ENCODE measurements at regions not wholly inside any gene's neighbourhood (a gene's known extent, or its start where the extent isn't known, plus 50 kb on each side); places are given as distances from the start of the nearest gene placed in this dataset.

- in situ Hi-C loops (cut with HindIII; ENCODE audit: low pct_unique_long_range_greater_than_20kb, low sequenced_read_pairs) (no loop called here), intact Hi-C loops (cut with micrococcal nuclease; ENCODE audit: unreplicated experiment) (no loop called here)
- BruUV-seq (replicated peaks), result no TSS peak
- ATAC-seq (no peak), DNase-seq (ENCODE audit: low read depth, low spot score) (no peak)
- no peaks in the 10 kb centered on the region for H3K9me3 ChIP-seq (ENCODE audit: control insufficient read depth, insufficient read depth, low read depth, low read length)
- ChIA-PET CTCF (no interaction called here), POLR2A (no interaction called here)
- H3K36me3 ChIP-seq (ENCODE audit: control insufficient read depth, insufficient read depth, low read length), result no peaks in the 10 kb centered on the region
- H3K27me3 ChIP-seq (ENCODE audit: control insufficient read depth, insufficient read depth, low read length), result no peaks in the 10 kb centered on the region
- TF ChIP-seq POLR2AphosphoS5 (IDR thresholded peaks at IDR 0.05; ENCODE audit: low read depth, low read length) (no peak), CTCF (IDR thresholded peaks at IDR 0.05) (no peak), TCF7L2 (IDR thresholded peaks at IDR 0.05; ENCODE audit: low read depth, low read length) (no peak), SIN3A (IDR thresholded peaks at IDR 0.05; ENCODE audit: borderline replicate concordance, insufficient read depth, low read depth, low read length) (no peak)
- TF ChIP-seq, protein P1, sequence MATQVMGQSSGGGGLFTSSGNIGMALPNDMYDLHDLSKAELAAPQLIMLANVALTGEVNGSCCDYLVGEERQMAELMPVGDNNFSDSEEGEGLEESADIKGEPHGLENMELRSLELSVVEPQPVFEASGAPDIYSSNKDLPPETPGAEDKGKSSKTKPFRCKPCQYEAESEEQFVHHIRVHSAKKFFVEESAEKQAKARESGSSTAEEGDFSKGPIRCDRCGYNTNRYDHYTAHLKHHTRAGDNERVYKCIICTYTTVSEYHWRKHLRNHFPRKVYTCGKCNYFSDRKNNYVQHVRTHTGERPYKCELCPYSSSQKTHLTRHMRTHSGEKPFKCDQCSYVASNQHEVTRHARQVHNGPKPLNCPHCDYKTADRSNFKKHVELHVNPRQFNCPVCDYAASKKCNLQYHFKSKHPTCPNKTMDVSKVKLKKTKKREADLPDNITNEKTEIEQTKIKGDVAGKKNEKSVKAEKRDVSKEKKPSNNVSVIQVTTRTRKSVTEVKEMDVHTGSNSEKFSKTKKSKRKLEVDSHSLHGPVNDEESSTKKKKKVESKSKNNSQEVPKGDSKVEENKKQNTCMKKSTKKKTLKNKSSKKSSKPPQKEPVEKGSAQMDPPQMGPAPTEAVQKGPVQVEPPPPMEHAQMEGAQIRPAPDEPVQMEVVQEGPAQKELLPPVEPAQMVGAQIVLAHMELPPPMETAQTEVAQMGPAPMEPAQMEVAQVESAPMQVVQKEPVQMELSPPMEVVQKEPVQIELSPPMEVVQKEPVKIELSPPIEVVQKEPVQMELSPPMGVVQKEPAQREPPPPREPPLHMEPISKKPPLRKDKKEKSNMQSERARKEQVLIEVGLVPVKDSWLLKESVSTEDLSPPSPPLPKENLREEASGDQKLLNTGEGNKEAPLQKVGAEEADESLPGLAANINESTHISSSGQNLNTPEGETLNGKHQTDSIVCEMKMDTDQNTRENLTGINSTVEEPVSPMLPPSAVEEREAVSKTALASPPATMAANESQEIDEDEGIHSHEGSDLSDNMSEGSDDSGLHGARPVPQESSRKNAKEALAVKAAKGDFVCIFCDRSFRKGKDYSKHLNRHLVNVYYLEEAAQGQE (IDR thresholded peaks at IDR 0.05; ENCODE audit: insufficient read depth in 1 of 2, low read depth in 2 of 2, low read length in 1 of 2), result no peak
- H3K4me3 ChIP-seq (ENCODE audit: low read depth in 2 of 2, low read length in 2 of 2), result no peak overlapping the region
- no peak overlapping the region for H3K27ac ChIP-seq (ENCODE audit: low read length)
- no peaks in the 10 kb centered on the region for H3K4me1 ChIP-seq (ENCODE audit: control insufficient read depth, insufficient read depth, low read length)
Measured at GRCh38 chr21:27372381-27372780, 405.5 kb upstream of the ADAMTS5 start.

GRCh38 chr21:27371975-27372331 is 405.1 kb upstream of the ADAMTS5 start:
- DNase-seq (ENCODE audit: low read depth, low spot score), result no peak
- POLR2A ChIA-PET, result no interaction called here
- in situ Hi-C loops (cut with HindIII; ENCODE audit: low pct_unique_long_range_greater_than_20kb, low sequenced_read_pairs) (no loop called here), intact Hi-C loops (cut with micrococcal nuclease; ENCODE audit: unreplicated experiment) (no loop called here)
- no peak for ATAC-seq
- BruUV-seq (replicated peaks), result no TSS peak
- Histone ChIP-seq H3K36me3 (ENCODE audit: control insufficient read depth, insufficient read depth, low read length) (no peaks in the 10 kb centered on the region), H3K27ac (ENCODE audit: low read length) (no peak overlapping the region), H3K4me3 (ENCODE audit: low read depth in 2 of 2, low read length in 2 of 2) (no peak overlapping the region), H3K9me3 (ENCODE audit: control insufficient read depth, insufficient read depth, low read depth, low read length) (no peaks in the 10 kb centered on the region), H3K4me1 (ENCODE audit: control insufficient read depth, insufficient read depth, low read length) (no peaks in the 10 kb centered on the region), H3K27me3 (ENCODE audit: control insufficient read depth, insufficient read depth, low read length) (no peaks in the 10 kb centered on the region)
- TF ChIP-seq POLR2AphosphoS5 (IDR thresholded peaks at IDR 0.05; ENCODE audit: low read depth, low read length) (no peak), TCF7L2 (IDR thresholded peaks at IDR 0.05; ENCODE audit: low read depth, low read length) (no peak), CTCF (IDR thresholded peaks at IDR 0.05) (no peak), SIN3A (IDR thresholded peaks at IDR 0.05; ENCODE audit: borderline replicate concordance, insufficient read depth, low read depth, low read length) (no peak)
- TF ChIP-seq, protein P1 (IDR thresholded peaks at IDR 0.05; ENCODE audit: insufficient read depth in 1 of 2, low read depth in 2 of 2, low read length in 1 of 2), result no peak
- CTCF ChIA-PET, result no interaction called here
